ENCODE measurements at regions not wholly inside any gene's neighbourhood (a gene's known extent, or its start where the extent isn't known, plus 50 kb on each side); places are given as distances from the start of the nearest gene placed in this dataset.

DNA sequence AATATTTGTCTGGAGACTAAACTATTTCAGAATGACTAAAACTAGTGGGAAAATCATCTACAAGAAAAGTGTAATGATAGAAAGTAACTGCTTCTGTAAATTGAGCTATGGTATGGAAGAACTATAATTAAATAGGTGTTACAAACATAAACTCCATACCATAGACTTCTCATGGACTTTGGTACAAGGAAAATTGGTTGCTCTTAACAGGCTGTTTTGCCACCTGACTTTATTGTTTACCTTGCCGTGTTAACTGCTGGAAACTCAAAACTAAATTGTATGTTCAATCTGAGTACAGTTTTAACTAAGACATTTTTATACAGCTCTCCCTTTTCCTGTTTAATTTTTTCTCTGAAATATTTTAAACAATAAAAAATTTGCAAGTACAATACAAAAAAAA, 261.8 kb upstream of the POU3F2 start:
- TF ChIP-seq, protein P1, sequence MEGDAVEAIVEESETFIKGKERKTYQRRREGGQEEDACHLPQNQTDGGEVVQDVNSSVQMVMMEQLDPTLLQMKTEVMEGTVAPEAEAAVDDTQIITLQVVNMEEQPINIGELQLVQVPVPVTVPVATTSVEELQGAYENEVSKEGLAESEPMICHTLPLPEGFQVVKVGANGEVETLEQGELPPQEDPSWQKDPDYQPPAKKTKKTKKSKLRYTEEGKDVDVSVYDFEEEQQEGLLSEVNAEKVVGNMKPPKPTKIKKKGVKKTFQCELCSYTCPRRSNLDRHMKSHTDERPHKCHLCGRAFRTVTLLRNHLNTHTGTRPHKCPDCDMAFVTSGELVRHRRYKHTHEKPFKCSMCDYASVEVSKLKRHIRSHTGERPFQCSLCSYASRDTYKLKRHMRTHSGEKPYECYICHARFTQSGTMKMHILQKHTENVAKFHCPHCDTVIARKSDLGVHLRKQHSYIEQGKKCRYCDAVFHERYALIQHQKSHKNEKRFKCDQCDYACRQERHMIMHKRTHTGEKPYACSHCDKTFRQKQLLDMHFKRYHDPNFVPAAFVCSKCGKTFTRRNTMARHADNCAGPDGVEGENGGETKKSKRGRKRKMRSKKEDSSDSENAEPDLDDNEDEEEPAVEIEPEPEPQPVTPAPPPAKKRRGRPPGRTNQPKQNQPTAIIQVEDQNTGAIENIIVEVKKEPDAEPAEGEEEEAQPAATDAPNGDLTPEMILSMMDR (IDR thresholded peaks at IDR 0.05), result no peak
- WGBS (ENCODE audit: insufficient coverage), result 63% methylated on average over 1 of the region's 1 CpG
- H3K4me3 ChIP-seq (ENCODE audit: low read length), result no peak overlapping the region
- H3K27me3 ChIP-seq (ENCODE audit: control insufficient read depth, insufficient read depth, low read length), result no peaks in the 10 kb centered on the region
- Mint-ChIP-seq H3K9me3 (no peaks in the 10 kb centered on the region), H3K36me3 (no peaks in the 10 kb centered on the region), H3K4me1 (no peaks in the 10 kb centered on the region), H3K27me3 (ENCODE audit: low read depth in 2 of 2) (no peaks in the 10 kb centered on the region), H3K4me3 (no peak overlapping the region), H3K27ac (no peak overlapping the region)
- intact Hi-C loops (cut with micrococcal nuclease), result no loop called here
- no peak overlapping the region for H3K27ac ChIP-seq (ENCODE audit: low read length)
- H3K36me3 ChIP-seq (ENCODE audit: control insufficient read depth, insufficient read depth, low read length), result no peaks in the 10 kb centered on the region
- no peaks in the 10 kb centered on the region for H3K4me1 ChIP-seq (ENCODE audit: control insufficient read depth, insufficient read depth, low read length)
- no peaks in the 10 kb centered on the region for H3K9me3 ChIP-seq (ENCODE audit: control insufficient read depth, insufficient read depth, low read length)
- ATAC-seq (no peak), DNase-seq (no peak)

DNA sequence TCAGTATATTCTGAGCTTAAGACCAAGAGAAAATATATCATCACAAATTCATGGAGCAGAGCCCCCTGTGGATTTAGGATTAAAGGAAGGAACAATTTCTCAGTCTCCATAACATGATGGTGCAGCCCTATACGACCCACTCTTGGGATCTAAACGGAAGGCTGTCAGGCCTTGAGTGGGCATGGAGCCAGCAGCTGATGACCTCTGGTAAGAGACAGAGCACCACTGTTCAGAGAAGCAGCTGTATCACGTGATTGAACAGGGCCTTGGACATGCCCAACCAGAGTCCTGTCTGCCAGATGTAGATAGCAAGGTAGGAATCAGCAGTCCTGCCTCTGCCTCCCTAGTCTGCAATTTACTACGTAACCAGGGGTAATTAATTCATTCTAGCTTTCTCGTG, 259.4 kb upstream of the POU3F2 start:
- no peaks in the 10 kb centered on the region for H3K4me1 Mint-ChIP-seq
- no peaks in the 10 kb centered on the region for H3K9me3 Mint-ChIP-seq
- H3K4me3 Mint-ChIP-seq, result no peak overlapping the region
- no peaks in the 10 kb centered on the region for H3K27me3 Mint-ChIP-seq (ENCODE audit: low read depth in 2 of 2)
- H3K27ac ChIP-seq (ENCODE audit: low read length), result no peak overlapping the region
- DNase-seq, result no peak
- H3K36me3 ChIP-seq (ENCODE audit: control insufficient read depth, insufficient read depth, low read length), result no peaks in the 10 kb centered on the region
- no peaks in the 10 kb centered on the region for H3K36me3 Mint-ChIP-seq
- no peaks in the 10 kb centered on the region for H3K4me1 ChIP-seq (ENCODE audit: control insufficient read depth, insufficient read depth, low read length)
- ATAC-seq, result no peak
- no peak overlapping the region for H3K27ac Mint-ChIP-seq
- intact Hi-C loops (cut with micrococcal nuclease), result no loop called here
- TF ChIP-seq, protein P1 (IDR thresholded peaks at IDR 0.05), result no peak
- H3K4me3 ChIP-seq (ENCODE audit: low read length), result no peak overlapping the region
- H3K9me3 ChIP-seq (ENCODE audit: control insufficient read depth, insufficient read depth, low read length), result no peaks in the 10 kb centered on the region
- 77% methylated on average over 5 of the region's 5 CpGs for WGBS (ENCODE audit: insufficient coverage)
- H3K27me3 ChIP-seq (ENCODE audit: control insufficient read depth, insufficient read depth, low read length), result no peaks in the 10 kb centered on the region

DNA sequence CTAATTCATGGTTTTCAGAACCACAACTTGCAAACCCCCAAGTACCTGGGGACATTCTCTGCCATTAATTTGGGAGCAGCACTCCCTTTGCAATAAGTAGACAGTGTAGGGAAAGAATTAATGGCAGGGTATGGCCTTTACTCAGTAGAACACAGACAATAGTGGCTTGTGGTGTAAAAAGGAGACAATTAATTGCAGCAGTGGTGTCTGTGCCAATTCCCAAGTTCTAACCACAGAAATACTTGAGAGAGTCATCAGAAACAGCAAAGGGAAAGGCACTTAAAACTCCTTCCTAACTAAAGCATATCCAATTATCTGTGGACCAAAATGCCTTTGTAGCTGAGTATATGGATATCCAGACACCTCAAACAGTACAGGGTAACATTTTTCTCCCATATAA, 257.6 kb upstream of the POU3F2 start:
- no peak overlapping the region for H3K4me3 Mint-ChIP-seq
- intact Hi-C loops (cut with micrococcal nuclease), result no loop called here
- TF ChIP-seq, protein P1 (IDR thresholded peaks at IDR 0.05), result no peak
- no peak overlapping the region for H3K27ac ChIP-seq (ENCODE audit: low read length)
- no peaks in the 10 kb centered on the region for H3K4me1 Mint-ChIP-seq
- H3K27ac Mint-ChIP-seq, result no peak overlapping the region
- H3K4me1 ChIP-seq (ENCODE audit: control insufficient read depth, insufficient read depth, low read length), result no peaks in the 10 kb centered on the region
- no peak overlapping the region for H3K4me3 ChIP-seq (ENCODE audit: low read length)
- no peak for ATAC-seq
- H3K36me3 Mint-ChIP-seq, result no peaks in the 10 kb centered on the region
- H3K9me3 Mint-ChIP-seq, result peaks cover 4% of the 10 kb centered on the region in 2 donors
- H3K9me3 ChIP-seq (ENCODE audit: control insufficient read depth, insufficient read depth, low read length), result no peaks in the 10 kb centered on the region
- no peak for DNase-seq
- H3K27me3 Mint-ChIP-seq (ENCODE audit: low read depth in 2 of 2), result no peaks in the 10 kb centered on the region
- H3K27me3 ChIP-seq (ENCODE audit: control insufficient read depth, insufficient read depth, low read length), result no peaks in the 10 kb centered on the region
- no peaks in the 10 kb centered on the region for H3K36me3 ChIP-seq (ENCODE audit: control insufficient read depth, insufficient read depth, low read length)

DNA sequence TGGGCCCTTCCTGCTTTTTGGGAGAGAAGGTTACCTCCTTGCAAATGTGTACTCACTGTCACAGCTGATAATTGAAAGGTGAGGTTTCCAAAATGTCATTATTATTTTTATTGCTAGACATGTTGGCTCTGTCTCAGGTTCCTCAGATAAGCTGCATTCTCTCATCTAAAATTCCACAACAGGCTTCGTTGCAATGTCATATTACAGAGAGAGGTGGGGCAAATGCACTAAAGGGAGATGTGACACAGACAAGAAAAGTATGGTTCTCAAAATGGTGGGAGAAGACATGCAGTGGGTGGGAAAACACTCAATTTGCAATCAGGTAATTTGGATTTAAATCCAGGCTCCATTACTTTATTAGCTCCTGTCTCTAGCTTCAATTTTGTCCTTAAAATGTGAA, 256.4 kb upstream of the POU3F2 start:
- Mint-ChIP-seq H3K4me1 (no peaks in the 10 kb centered on the region), H3K27me3 (ENCODE audit: low read depth in 2 of 2) (no peaks in the 10 kb centered on the region), H3K9me3 (peaks cover 4% of the 10 kb centered on the region in 2 donors), H3K36me3 (no peaks in the 10 kb centered on the region), H3K4me3 (no peak overlapping the region), H3K27ac (no peak overlapping the region)
- Histone ChIP-seq H3K4me1 (ENCODE audit: control insufficient read depth, insufficient read depth, low read length) (no peaks in the 10 kb centered on the region), H3K27me3 (ENCODE audit: control insufficient read depth, insufficient read depth, low read length) (no peaks in the 10 kb centered on the region), H3K9me3 (ENCODE audit: control insufficient read depth, insufficient read depth, low read length) (no peaks in the 10 kb centered on the region), H3K36me3 (ENCODE audit: control insufficient read depth, insufficient read depth, low read length) (no peaks in the 10 kb centered on the region), H3K27ac (ENCODE audit: low read length) (no peak overlapping the region), H3K4me3 (ENCODE audit: low read length) (no peak overlapping the region)
- DNase-seq (no peak), ATAC-seq (no peak)
- intact Hi-C loops (cut with micrococcal nuclease), result no loop called here
- TF ChIP-seq, protein P1 (IDR thresholded peaks at IDR 0.05), result no peak
- WGBS (ENCODE audit: insufficient coverage), result 80% methylated on average over 1 of the region's 1 CpG

Measured in natural killer cell (primary cell).